ENCODE measurements at regions not wholly inside any gene's neighbourhood (a gene's known extent, or its start where the extent isn't known, plus 50 kb on each side); places are given as distances from the start of the nearest gene placed in this dataset.
"Not testable (repeated sequence)": the region's sequence is repeated elsewhere in the genome, so short reads cannot be mapped to it uniquely, and the experiment has no call there.

- Histone ChIP-seq H3K36me3 (ENCODE audit: control insufficient read depth in 2 of 2, insufficient read depth in 2 of 2, low read length in 1 of 2) (no peaks in the 10 kb centered on the region), H3K9me3 (ENCODE audit: control insufficient read depth in 2 of 2, insufficient read depth in 1 of 2, low read depth in 1 of 2, low read length in 1 of 2) (no peaks in the 10 kb centered on the region), H3K4me1 (ENCODE audit: control insufficient read depth in 2 of 2, insufficient read depth in 2 of 2, low read length in 1 of 2) (no peaks in the 10 kb centered on the region), H3K27me3 (ENCODE audit: control insufficient read depth in 1 of 2, insufficient read depth in 2 of 2, low read length in 2 of 2) (no peaks in the 10 kb centered on the region), H3K4me3 (ENCODE audit: low read depth in 1 of 2, low read length in 2 of 2) (no peak overlapping the region), H3K27ac (ENCODE audit: low read depth in 2 of 2, low read length in 1 of 2) (no peak overlapping the region)
Measured at GRCh38 chr10:120042705-120043104, 150.2 kb downstream of the SEC23IP start.

GRCh38 chr10:120047373-120047772, 154.8 kb downstream of the SEC23IP start:
- H3K4me1 ChIP-seq (ENCODE audit: control insufficient read depth in 2 of 2, insufficient read depth in 2 of 2, low read length in 1 of 2); H3K27ac ChIP-seq (ENCODE audit: low read depth in 2 of 2, low read length in 1 of 2); H3K9me3 ChIP-seq (ENCODE audit: control insufficient read depth in 2 of 2, insufficient read depth in 1 of 2, low read depth in 1 of 2, low read length in 1 of 2); H3K36me3 ChIP-seq (ENCODE audit: control insufficient read depth in 2 of 2, insufficient read depth in 2 of 2, low read length in 1 of 2); H3K27me3 ChIP-seq (ENCODE audit: control insufficient read depth in 1 of 2, insufficient read depth in 2 of 2, low read length in 2 of 2); H3K4me3 ChIP-seq (ENCODE audit: low read depth in 1 of 2, low read length in 2 of 2): not testable (repeated sequence)
- 94 to 95% methylated on average over 7 of the region's 7 CpGs for whole genome bisulfite sequencing, 2 donors

GRCh38 chr10:120047926-120048325, 155.4 kb downstream of the SEC23IP start:
- no peaks in the 10 kb centered on the region for H3K36me3 ChIP-seq (ENCODE audit: control insufficient read depth in 2 of 2, insufficient read depth in 2 of 2, low read length in 1 of 2)

GRCh38 chr10:120048391-120048790, 155.9 kb downstream of the SEC23IP start:
- 39 to 55% methylated on average over 1 of the region's 1 CpG for WGBS, 2 donors
- H3K27me3 ChIP-seq (ENCODE audit: control insufficient read depth in 1 of 2, insufficient read depth in 2 of 2, low read length in 2 of 2) = no peaks in the 10 kb centered on the region
- H3K4me3 ChIP-seq (ENCODE audit: low read depth in 1 of 2, low read length in 2 of 2) = no peak overlapping the region
- H3K36me3 ChIP-seq (ENCODE audit: control insufficient read depth in 2 of 2, insufficient read depth in 2 of 2, low read length in 1 of 2) = no peaks in the 10 kb centered on the region
- no peak overlapping the region for H3K27ac ChIP-seq (ENCODE audit: low read depth in 2 of 2, low read length in 1 of 2)
- no peaks in the 10 kb centered on the region for H3K4me1 ChIP-seq (ENCODE audit: control insufficient read depth in 2 of 2, insufficient read depth in 2 of 2, low read length in 1 of 2)
- H3K9me3 ChIP-seq (ENCODE audit: control insufficient read depth in 2 of 2, insufficient read depth in 1 of 2, low read depth in 1 of 2, low read length in 1 of 2) = no peaks in the 10 kb centered on the region

More at GRCh38 chr10:120047926-120048325, 155.4 kb downstream of the SEC23IP start:
- Histone ChIP-seq H3K27ac (ENCODE audit: low read depth in 2 of 2, low read length in 1 of 2) (no peak overlapping the region), H3K4me3 (ENCODE audit: low read depth in 1 of 2, low read length in 2 of 2) (no peak overlapping the region), H3K9me3 (ENCODE audit: control insufficient read depth in 2 of 2, insufficient read depth in 1 of 2, low read depth in 1 of 2, low read length in 1 of 2) (no peaks in the 10 kb centered on the region), H3K4me1 (ENCODE audit: control insufficient read depth in 2 of 2, insufficient read depth in 2 of 2, low read length in 1 of 2) (no peaks in the 10 kb centered on the region), H3K27me3 (ENCODE audit: control insufficient read depth in 1 of 2, insufficient read depth in 2 of 2, low read length in 2 of 2) (no peaks in the 10 kb centered on the region)

GRCh38 chr10:120051671-120052070, 159.1 kb downstream of the SEC23IP start:
- Histone ChIP-seq H3K36me3 (ENCODE audit: control insufficient read depth in 2 of 2, insufficient read depth in 2 of 2, low read length in 1 of 2) (no peaks in the 10 kb centered on the region), H3K27me3 (ENCODE audit: control insufficient read depth in 1 of 2, insufficient read depth in 2 of 2, low read length in 2 of 2) (no peaks in the 10 kb centered on the region), H3K4me3 (ENCODE audit: low read depth in 1 of 2, low read length in 2 of 2) (no peak overlapping the region), H3K4me1 (ENCODE audit: control insufficient read depth in 2 of 2, insufficient read depth in 2 of 2, low read length in 1 of 2) (no peaks in the 10 kb centered on the region), H3K27ac (ENCODE audit: low read depth in 2 of 2, low read length in 1 of 2) (no peak overlapping the region), H3K9me3 (ENCODE audit: control insufficient read depth in 2 of 2, insufficient read depth in 1 of 2, low read depth in 1 of 2, low read length in 1 of 2) (no peaks in the 10 kb centered on the region)
- WGBS, 2 donors = 66 to 81% methylated on average over 6 of the region's 6 CpGs

- 54 to 58% methylated on average over 1 of the region's 1 CpG for WGBS, 2 donors
- Histone ChIP-seq H3K36me3 (ENCODE audit: control insufficient read depth in 2 of 2, insufficient read depth in 2 of 2, low read length in 1 of 2) (no peaks in the 10 kb centered on the region), H3K4me1 (ENCODE audit: control insufficient read depth in 2 of 2, insufficient read depth in 2 of 2, low read length in 1 of 2) (no peaks in the 10 kb centered on the region), H3K27ac (ENCODE audit: low read depth in 2 of 2, low read length in 1 of 2) (no peak overlapping the region), H3K9me3 (ENCODE audit: control insufficient read depth in 2 of 2, insufficient read depth in 1 of 2, low read depth in 1 of 2, low read length in 1 of 2) (no peaks in the 10 kb centered on the region), H3K27me3 (ENCODE audit: control insufficient read depth in 1 of 2, insufficient read depth in 2 of 2, low read length in 2 of 2) (no peaks in the 10 kb centered on the region), H3K4me3 (ENCODE audit: low read depth in 1 of 2, low read length in 2 of 2) (no peak overlapping the region)
Measured at GRCh38 chr10:120052964-120053702, 160.6 kb downstream of the SEC23IP start.

GRCh38 chr10:120059790-120060189, 167.3 kb downstream of the SEC23IP start:
- not testable (repeated sequence) for H3K9me3 ChIP-seq (ENCODE audit: control insufficient read depth in 2 of 2, insufficient read depth in 1 of 2, low read depth in 1 of 2, low read length in 1 of 2); H3K36me3 ChIP-seq (ENCODE audit: control insufficient read depth in 2 of 2, insufficient read depth in 2 of 2, low read length in 1 of 2); H3K4me3 ChIP-seq (ENCODE audit: low read depth in 1 of 2, low read length in 2 of 2); H3K4me1 ChIP-seq (ENCODE audit: control insufficient read depth in 2 of 2, insufficient read depth in 2 of 2, low read length in 1 of 2); H3K27me3 ChIP-seq (ENCODE audit: control insufficient read depth in 1 of 2, insufficient read depth in 2 of 2, low read length in 2 of 2); H3K27ac ChIP-seq (ENCODE audit: low read depth in 2 of 2, low read length in 1 of 2)
- 96 to 98% methylated on average over 5 of the region's 5 CpGs for WGBS, 2 donors

GRCh38 chr10:120067427-120067826, 174.9 kb downstream of the SEC23IP start:
- Histone ChIP-seq H3K36me3 (ENCODE audit: control insufficient read depth in 2 of 2, insufficient read depth in 2 of 2, low read length in 1 of 2) (no peaks in the 10 kb centered on the region), H3K27me3 (ENCODE audit: control insufficient read depth in 1 of 2, insufficient read depth in 2 of 2, low read length in 2 of 2) (no peaks in the 10 kb centered on the region), H3K4me3 (ENCODE audit: low read depth in 1 of 2, low read length in 2 of 2) (no peak overlapping the region), H3K4me1 (ENCODE audit: control insufficient read depth in 2 of 2, insufficient read depth in 2 of 2, low read length in 1 of 2) (no peaks in the 10 kb centered on the region), H3K9me3 (ENCODE audit: control insufficient read depth in 2 of 2, insufficient read depth in 1 of 2, low read depth in 1 of 2, low read length in 1 of 2) (no peaks in the 10 kb centered on the region), H3K27ac (ENCODE audit: low read depth in 2 of 2, low read length in 1 of 2) (no peak overlapping the region)
- WGBS, 2 donors = 94 to 95% methylated on average over 2 of the region's 2 CpGs

- no peaks in the 10 kb centered on the region for H3K4me1 ChIP-seq (ENCODE audit: control insufficient read depth in 2 of 2, insufficient read depth in 2 of 2, low read length in 1 of 2)
- H3K4me3 ChIP-seq (ENCODE audit: low read depth in 1 of 2, low read length in 2 of 2) = no peak overlapping the region
- H3K27me3 ChIP-seq (ENCODE audit: control insufficient read depth in 1 of 2, insufficient read depth in 2 of 2, low read length in 2 of 2) = no peaks in the 10 kb centered on the region
- H3K9me3 ChIP-seq (ENCODE audit: control insufficient read depth in 2 of 2, insufficient read depth in 1 of 2, low read depth in 1 of 2, low read length in 1 of 2) = peaks cover 0 to 2% of the 10 kb centered on the region in 2 donors
- 36 to 51% methylated on average over 3 of the region's 3 CpGs for WGBS, 2 donors
- no peaks in the 10 kb centered on the region for H3K36me3 ChIP-seq (ENCODE audit: control insufficient read depth in 2 of 2, insufficient read depth in 2 of 2, low read length in 1 of 2)
- H3K27ac ChIP-seq (ENCODE audit: low read depth in 2 of 2, low read length in 1 of 2) = no peak overlapping the region
Measured at GRCh38 chr10:120069700-120070099, 177.2 kb downstream of the SEC23IP start.

- H3K27me3 ChIP-seq (ENCODE audit: control insufficient read depth in 1 of 2, insufficient read depth in 2 of 2, low read length in 2 of 2) = no peaks in the 10 kb centered on the region
- H3K36me3 ChIP-seq (ENCODE audit: control insufficient read depth in 2 of 2, insufficient read depth in 2 of 2, low read length in 1 of 2) = no peaks in the 10 kb centered on the region
- peaks cover 0 to 2% of the 10 kb centered on the region in 2 donors for H3K9me3 ChIP-seq (ENCODE audit: control insufficient read depth in 2 of 2, insufficient read depth in 1 of 2, low read depth in 1 of 2, low read length in 1 of 2)
- H3K4me3 ChIP-seq (ENCODE audit: low read depth in 1 of 2, low read length in 2 of 2) = no peak overlapping the region
- H3K27ac ChIP-seq (ENCODE audit: low read depth in 2 of 2, low read length in 1 of 2) = no peak overlapping the region
- H3K4me1 ChIP-seq (ENCODE audit: control insufficient read depth in 2 of 2, insufficient read depth in 2 of 2, low read length in 1 of 2) = no peaks in the 10 kb centered on the region
- 79% methylated on average over 5 of the region's 5 CpGs for WGBS, 2 donors
Measured at GRCh38 chr10:120075349-120075748, 182.8 kb downstream of the SEC23IP start.

Measured in esophagus (tissue), 2 donors.